ENCODE measurements at regions not wholly inside any gene's neighbourhood (a gene's known extent, or its start where the extent isn't known, plus 50 kb on each side); places are given as distances from the start of the nearest gene placed in this dataset.

- no peak for TF ChIP-seq USF1 (IDR thresholded peaks at IDR 0.05)
- TF ChIP-seq RAD21 (IDR thresholded peaks at IDR 0.05; ENCODE audit: low read depth), result no peak
- no peak for TF ChIP-seq ZBTB7A (IDR thresholded peaks at IDR 0.05; ENCODE audit: low read depth)
- no peak for TF ChIP-seq EGR1 (IDR thresholded peaks at IDR 0.05)
- no peak for TF ChIP-seq MAX (IDR thresholded peaks at IDR 0.05)
- no peak for TF ChIP-seq TCF12 (IDR thresholded peaks at IDR 0.05; ENCODE audit: low read depth)
- no peak for TF ChIP-seq YY1 (IDR thresholded peaks at IDR 0.05; ENCODE audit: low read depth)
- no peak for TF ChIP-seq NFIC (IDR thresholded peaks at IDR 0.05)
- no peak for TF ChIP-seq REST (IDR thresholded peaks at IDR 0.05; ENCODE audit: low read depth)
- TF ChIP-seq FOXM1 (IDR thresholded peaks at IDR 0.05; ENCODE audit: borderline replicate concordance, low read depth), result no peak
- TF ChIP-seq TEAD4 (IDR thresholded peaks at IDR 0.05), result no peak
- no peak for TF ChIP-seq CEBPB (IDR thresholded peaks at IDR 0.05)
- no peak for TF ChIP-seq EP300 (IDR thresholded peaks at IDR 0.05; ENCODE audit: borderline replicate concordance)
- TF ChIP-seq CREB1 (IDR thresholded peaks at IDR 0.05; ENCODE audit: low read depth), result no peak
- TF ChIP-seq TAF1 (IDR thresholded peaks at IDR 0.05; ENCODE audit: low read depth), result no peak
Observed at GRCh38 chr15:45762726-45763125, 127.9 kb downstream of the SQOR start.

- TF ChIP-seq ZBTB7A (IDR thresholded peaks at IDR 0.05; ENCODE audit: low read depth), result no peak
- TF ChIP-seq TAF1 (IDR thresholded peaks at IDR 0.05; ENCODE audit: low read depth), result no peak
- TF ChIP-seq USF1 (IDR thresholded peaks at IDR 0.05), result no peak
- TF ChIP-seq MAX (IDR thresholded peaks at IDR 0.05), result no peak
- TF ChIP-seq YY1 (IDR thresholded peaks at IDR 0.05; ENCODE audit: low read depth), result no peak
- no peak for TF ChIP-seq EGR1 (IDR thresholded peaks at IDR 0.05)
- no peak for TF ChIP-seq RAD21 (IDR thresholded peaks at IDR 0.05; ENCODE audit: low read depth)
- no peak for TF ChIP-seq CREB1 (IDR thresholded peaks at IDR 0.05; ENCODE audit: low read depth)
- TF ChIP-seq TEAD4 (IDR thresholded peaks at IDR 0.05), result no peak
- TF ChIP-seq NFIC (IDR thresholded peaks at IDR 0.05), result no peak
Observed at GRCh38 chr15:45763170-45763869, 128.5 kb downstream of the SQOR start.

GRCh38 chr15:45773149-45773548, 138.3 kb downstream of the SQOR start:
- TF ChIP-seq USF1 (IDR thresholded peaks at IDR 0.05) (no peak), MAX (IDR thresholded peaks at IDR 0.05) (no peak), NFIC (IDR thresholded peaks at IDR 0.05) (no peak), CEBPB (IDR thresholded peaks at IDR 0.05) (no peak), EP300 (IDR thresholded peaks at IDR 0.05; ENCODE audit: borderline replicate concordance) (no peak), CREB1 (IDR thresholded peaks at IDR 0.05; ENCODE audit: low read depth) (no peak), YY1 (IDR thresholded peaks at IDR 0.05; ENCODE audit: low read depth) (no peak), FOXM1 (IDR thresholded peaks at IDR 0.05; ENCODE audit: borderline replicate concordance, low read depth) (no peak), REST (IDR thresholded peaks at IDR 0.05; ENCODE audit: low read depth) (no peak), ZBTB7A (IDR thresholded peaks at IDR 0.05; ENCODE audit: low read depth) (no peak), TEAD4 (IDR thresholded peaks at IDR 0.05) (no peak), EGR1 (IDR thresholded peaks at IDR 0.05) (no peak), TCF12 (IDR thresholded peaks at IDR 0.05; ENCODE audit: low read depth) (no peak), RAD21 (IDR thresholded peaks at IDR 0.05; ENCODE audit: low read depth) (no peak), TAF1 (IDR thresholded peaks at IDR 0.05; ENCODE audit: low read depth) (no peak)

- no peak for TF ChIP-seq USF1 (IDR thresholded peaks at IDR 0.05)
Observed at GRCh38 chr15:45776772-45777171, 141.9 kb downstream of the SQOR start.

- TF ChIP-seq FOXM1 (IDR thresholded peaks at IDR 0.05; ENCODE audit: borderline replicate concordance, low read depth), result no peak
- no peak for TF ChIP-seq CREB1 (IDR thresholded peaks at IDR 0.05; ENCODE audit: low read depth)
- TF ChIP-seq NFIC (IDR thresholded peaks at IDR 0.05), result no peak
- TF ChIP-seq YY1 (IDR thresholded peaks at IDR 0.05; ENCODE audit: low read depth), result no peak
- no peak for TF ChIP-seq ZBTB7A (IDR thresholded peaks at IDR 0.05; ENCODE audit: low read depth)
- no peak for TF ChIP-seq CEBPB (IDR thresholded peaks at IDR 0.05)
- no peak for TF ChIP-seq TAF1 (IDR thresholded peaks at IDR 0.05; ENCODE audit: low read depth)
- no peak for TF ChIP-seq USF1 (IDR thresholded peaks at IDR 0.05)
- TF ChIP-seq REST (IDR thresholded peaks at IDR 0.05; ENCODE audit: low read depth), result no peak
- no peak for TF ChIP-seq RAD21 (IDR thresholded peaks at IDR 0.05; ENCODE audit: low read depth)
- TF ChIP-seq EGR1 (IDR thresholded peaks at IDR 0.05), result no peak
- TF ChIP-seq EP300 (IDR thresholded peaks at IDR 0.05; ENCODE audit: borderline replicate concordance), result no peak
Observed at GRCh38 chr15:45777781-45778180, 143.0 kb downstream of the SQOR start.
